Ishikawa (cell line): ENCODE measurements at regions not wholly inside any gene's neighbourhood (a gene's known extent, or its start where the extent isn't known, plus 50 kb on each side); places are given as distances from the start of the nearest gene placed in this dataset.

Experiments
- CEBPB ChIP-seq: IDR thresholded peaks from 2 replicates; pipeline ENCODE4 v1.6.1; 2012
- CREB1 ChIP-seq: IDR thresholded peaks from 2 replicates; pipeline ENCODE4 v1.6.1; 2012; ENCODE audit warnings: low read depth
- EGR1 ChIP-seq: IDR thresholded peaks from 2 replicates; pipeline ENCODE4 v1.6.1; 2012
- EP300 ChIP-seq: IDR thresholded peaks from 2 replicates; pipeline ENCODE4 v1.6.1; 2012; ENCODE audit warnings: borderline replicate concordance
- FOXM1 ChIP-seq: IDR thresholded peaks from 2 replicates; pipeline ENCODE4 v1.6.1; 2012; ENCODE audit warnings: low read depth, borderline replicate concordance
- MAX ChIP-seq: IDR thresholded peaks from 2 replicates; pipeline ENCODE4 v1.6.1; 2012
- RAD21 ChIP-seq: IDR thresholded peaks from 2 replicates; pipeline ENCODE4 v1.6.1; 2012; ENCODE audit warnings: low read depth
- REST ChIP-seq: IDR thresholded peaks from 2 replicates; pipeline ENCODE4 v1.6.1; 2012; ENCODE audit warnings: low read depth, mild to moderate bottlenecking
- TAF1 ChIP-seq: IDR thresholded peaks from 2 replicates; pipeline ENCODE4 v1.6.1; 2012; ENCODE audit warnings: low read depth, mild to moderate bottlenecking
- TCF12 ChIP-seq: IDR thresholded peaks from 2 replicates; pipeline ENCODE4 v1.6.1; 2012; ENCODE audit warnings: low read depth
- TEAD4 ChIP-seq: IDR thresholded peaks from 2 replicates; pipeline ENCODE4 v1.6.1; 2012
- YY1 ChIP-seq: IDR thresholded peaks from 2 replicates; pipeline ENCODE4 v1.6.1; 2012; ENCODE audit warnings: low read depth
- ZBTB7A ChIP-seq: IDR thresholded peaks from 2 replicates; pipeline ENCODE4 v1.6.1; 2012; ENCODE audit warnings: low read depth

GRCh38 chr17:16878606-16879005 lies 93.3 kb downstream of the TNFRSF13B start:
- no peak for TF ChIP-seq EP300
- TF ChIP-seq CREB1: no peak
- TF ChIP-seq TEAD4: no peak
- no peak for TF ChIP-seq TCF12
- no peak for TF ChIP-seq REST
- TF ChIP-seq RAD21: no peak
- TF ChIP-seq YY1: no peak
- TF ChIP-seq FOXM1: no peak
- no peak for TF ChIP-seq EGR1
- TF ChIP-seq ZBTB7A: no peak
- no peak for TF ChIP-seq TAF1
- no peak for TF ChIP-seq MAX
- no peak for TF ChIP-seq CEBPB
